ENCODE measurements at regions not wholly inside any gene's neighbourhood (a gene's known extent, or its start where the extent isn't known, plus 50 kb on each side); places are given as distances from the start of the nearest gene placed in this dataset.
"Not testable (repeated sequence)": the region's sequence is repeated elsewhere in the genome, so short reads cannot be mapped to it uniquely, and the experiment has no call there.

- no peak for TF ChIP-seq CTCF (IDR thresholded peaks at IDR 0.05; ENCODE audit: low read depth, low read length)
- peak; percentile 44 to 52 for DNase-seq (ENCODE audit: low read depth in 2 of 2)
- no peak overlapping the region for H3K4me3 ChIP-seq (replicated peaks in 1 of 2; ENCODE audit: low read depth in 2 of 2, low read length in 2 of 2)
Measured at GRCh38 chr9:106784076-106784475, 78.9 kb upstream of the ZNF462 start.

GRCh38 chr9:106785200-106785599, 77.8 kb upstream of the ZNF462 start:
- no peak for DNase-seq (ENCODE audit: low read depth in 2 of 2)
- TF ChIP-seq CTCF (IDR thresholded peaks at IDR 0.05; ENCODE audit: low read depth, low read length): no peak
- H3K4me3 ChIP-seq (replicated peaks in 1 of 2; ENCODE audit: low read depth in 2 of 2, low read length in 2 of 2): no peak overlapping the region

GRCh38 chr9:106788021-106788420, 74.9 kb upstream of the ZNF462 start:
- DNase-seq (ENCODE audit: low read depth in 2 of 2); H3K4me3 ChIP-seq (replicated peaks in 1 of 2; ENCODE audit: low read depth in 2 of 2, low read length in 2 of 2): not testable (repeated sequence)

GRCh38 chr9:106795031-106795430, 67.9 kb upstream of the ZNF462 start:
- no peak for DNase-seq (ENCODE audit: low read depth in 2 of 2)

GRCh38 chr9:106796771-106797170, 66.2 kb upstream of the ZNF462 start:
- DNase-seq (ENCODE audit: low read depth in 2 of 2): no peak

More at GRCh38 chr9:106795031-106795430, 67.9 kb upstream of the ZNF462 start:
- no peak for TF ChIP-seq CTCF (IDR thresholded peaks at IDR 0.05; ENCODE audit: low read depth, low read length)
- no peak overlapping the region for H3K4me3 ChIP-seq (replicated peaks in 1 of 2; ENCODE audit: low read depth in 2 of 2, low read length in 2 of 2)

GRCh38 chr9:106797299-106797698, 65.7 kb upstream of the ZNF462 start:
- H3K4me3 ChIP-seq (replicated peaks in 1 of 2; ENCODE audit: low read depth in 2 of 2, low read length in 2 of 2): no peak overlapping the region
- DNase-seq (ENCODE audit: low read depth in 2 of 2): peak in 1 of 2 donors; percentile 19
- no peak for TF ChIP-seq CTCF (IDR thresholded peaks at IDR 0.05; ENCODE audit: low read depth, low read length)

More at GRCh38 chr9:106796771-106797170, 66.2 kb upstream of the ZNF462 start:
- TF ChIP-seq CTCF (IDR thresholded peaks at IDR 0.05; ENCODE audit: low read depth, low read length): no peak
- no peak overlapping the region for H3K4me3 ChIP-seq (replicated peaks in 1 of 2; ENCODE audit: low read depth in 2 of 2, low read length in 2 of 2)

GRCh38 chr9:106798016-106798799, 64.8 kb upstream of the ZNF462 start:
- DNase-seq (ENCODE audit: low read depth in 2 of 2): no peak
- no peak for TF ChIP-seq CTCF (IDR thresholded peaks at IDR 0.05; ENCODE audit: low read depth, low read length)
- no peak overlapping the region for H3K4me3 ChIP-seq (replicated peaks in 1 of 2; ENCODE audit: low read depth in 2 of 2, low read length in 2 of 2)

Measured in cardiac fibroblast (primary cell).